HUES64 (cell line): ENCODE measurements at regions not wholly inside any gene's neighbourhood (a gene's known extent, or its start where the extent isn't known, plus 50 kb on each side); places are given as distances from the start of the nearest gene placed in this dataset.
"Not testable (repeated sequence)": the region's sequence is repeated elsewhere in the genome, so short reads cannot be mapped to it uniquely, and the experiment has no call there.

Experiments used
- H3K27ac ChIP-seq: 2 replicates; pipeline ENCODE4 v1.7.0; 2013; ENCODE audit warnings: low read depth, low read length, inconsistent platforms
- H3K27me3 ChIP-seq: 2 replicates; pipeline ENCODE4 v1.6.1; 2013; ENCODE audit warnings: mild to moderate bottlenecking, low read length; ENCODE audit not compliant: insufficient read depth
- H3K36me3 ChIP-seq: 2 replicates; pipeline ENCODE4 v1.6.1; 2013; ENCODE audit warnings: mild to moderate bottlenecking, low read length; ENCODE audit not compliant: insufficient read depth
- H3K4me1 ChIP-seq: 2 replicates; pipeline ENCODE4 v1.6.1; 2013; ENCODE audit warnings: mild to moderate bottlenecking, low read length, moderate library complexity; ENCODE audit not compliant: insufficient read depth
- H3K4me3 ChIP-seq: 2 replicates; pipeline ENCODE4 v1.5.1; 2013; ENCODE audit warnings: mild to moderate bottlenecking, low read length, moderate library complexity
- H3K9ac ChIP-seq: 2 replicates; pipeline ENCODE4 v1.6.1; 2013; ENCODE audit warnings: mild to moderate bottlenecking, low read depth, low read length
- H3K9me3 ChIP-seq: 2 replicates; pipeline ENCODE4 v1.6.1; 2013; ENCODE audit warnings: low read depth, low read length; ENCODE audit not compliant: insufficient read depth
- WGBS: fragments of 150-250, 120-280 bp; methylation state at CpG from one replicate; pipeline ENCODE4 v1.1.7; 2013; ENCODE audit warnings: missing lambda C conversion rate; 5-methylcytosine and 5-hydroxymethylcytosine counted together

DNA sequence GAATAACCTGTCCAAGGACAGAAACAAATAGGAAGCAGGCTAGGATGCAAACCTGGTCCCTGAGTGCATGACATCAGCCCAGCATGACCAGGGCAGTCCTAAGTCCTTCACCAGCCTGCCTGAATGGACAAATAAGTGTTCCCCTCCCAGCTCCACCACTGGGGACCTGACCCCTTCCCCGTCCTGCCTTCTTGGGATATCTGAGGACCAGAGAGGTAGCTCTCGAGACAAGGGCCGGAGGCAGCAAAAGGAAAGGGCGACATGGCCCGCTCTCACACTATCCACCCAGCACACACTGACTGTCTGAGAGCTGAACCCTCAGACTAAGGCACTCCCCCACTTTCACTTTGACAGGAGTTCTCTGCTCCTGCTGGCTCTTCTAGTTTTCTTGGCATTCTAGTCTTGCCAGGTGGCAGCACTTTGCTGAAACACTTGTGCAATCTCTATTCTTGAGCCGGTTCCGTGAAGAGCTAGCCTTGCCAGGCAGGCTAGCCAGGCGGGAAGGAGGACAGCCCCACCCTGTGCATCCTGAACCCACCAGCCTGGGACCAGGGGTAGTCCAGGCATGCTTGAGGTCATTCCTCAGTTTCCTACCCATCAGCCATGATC, 251.1 kb upstream of the RAB4A start:
- WGBS: 90% methylated on average over 8 of the region's 8 CpGs
- H3K9me3 ChIP-seq: no peaks in the 10 kb centered on the region
- H3K4me3 ChIP-seq: no peak overlapping the region
- no peak overlapping the region for H3K27ac ChIP-seq
- peaks cover 7% of the 10 kb centered on the region; the same call in 1 of the 2 replicates for H3K4me1 ChIP-seq
- H3K36me3 ChIP-seq: no peaks in the 10 kb centered on the region
- no peak overlapping the region for H3K9ac ChIP-seq
- H3K27me3 ChIP-seq: no peaks in the 10 kb centered on the region

- not testable (repeated sequence) for H3K36me3 ChIP-seq, H3K4me3 ChIP-seq, H3K27me3 ChIP-seq, H3K9me3 ChIP-seq, H3K27ac ChIP-seq, H3K9ac ChIP-seq
- 100% methylated on average over 1 of the region's 1 CpG for WGBS
- H3K4me1 ChIP-seq: peaks cover 17% of the 10 kb centered on the region; the same call in 1 of the 2 replicates
Measured at GRCh38 chr1:229021034-229021433, 249.9 kb upstream of the RAB4A start.

- H3K4me1 ChIP-seq: peaks cover 33% of the 10 kb centered on the region
- H3K27ac ChIP-seq: no peak overlapping the region
- no peaks in the 10 kb centered on the region for H3K9me3 ChIP-seq
- H3K4me3 ChIP-seq: no peak overlapping the region
- no peaks in the 10 kb centered on the region for H3K27me3 ChIP-seq
- H3K9ac ChIP-seq: no peak overlapping the region
- 79% methylated on average over 8 of the region's 8 CpGs for WGBS
- no peaks in the 10 kb centered on the region for H3K36me3 ChIP-seq
Measured at GRCh38 chr1:229022595-229023333, 248.1 kb upstream of the RAB4A start.

GRCh38 chr1:229023651-229024300, 247.1 kb upstream of the RAB4A start:
- Histone ChIP-seq H3K36me3 (no peaks in the 10 kb centered on the region), H3K9ac (no peak overlapping the region), H3K27ac (no peak overlapping the region), H3K27me3 (no peaks in the 10 kb centered on the region), H3K9me3 (no peaks in the 10 kb centered on the region), H3K4me3 (no peak overlapping the region), H3K4me1 (peaks cover 38% of the 10 kb centered on the region)
- 91% methylated on average over 11 of the region's 11 CpGs for WGBS

GRCh38 chr1:229024528-229025130, 246.3 kb upstream of the RAB4A start:
- H3K4me3 ChIP-seq: no peak overlapping the region
- H3K9me3 ChIP-seq: no peaks in the 10 kb centered on the region
- H3K4me1 ChIP-seq: peaks cover 46% of the 10 kb centered on the region
- H3K9ac ChIP-seq: no peak overlapping the region
- no peaks in the 10 kb centered on the region for H3K27me3 ChIP-seq
- H3K27ac ChIP-seq: no peak overlapping the region
- H3K36me3 ChIP-seq: no peaks in the 10 kb centered on the region
- 92% methylated on average over 13 of the region's 13 CpGs for WGBS

GRCh38 chr1:229025576-229025975, 245.3 kb upstream of the RAB4A start:
- WGBS: 88% methylated on average over 2 of the region's 2 CpGs
- Histone ChIP-seq H3K4me3 (no peak overlapping the region), H3K27ac (no peak overlapping the region), H3K9ac (no peak overlapping the region), H3K9me3 (no peaks in the 10 kb centered on the region), H3K27me3 (no peaks in the 10 kb centered on the region), H3K36me3 (no peaks in the 10 kb centered on the region), H3K4me1 (peaks cover 48% of the 10 kb centered on the region)

DNA sequence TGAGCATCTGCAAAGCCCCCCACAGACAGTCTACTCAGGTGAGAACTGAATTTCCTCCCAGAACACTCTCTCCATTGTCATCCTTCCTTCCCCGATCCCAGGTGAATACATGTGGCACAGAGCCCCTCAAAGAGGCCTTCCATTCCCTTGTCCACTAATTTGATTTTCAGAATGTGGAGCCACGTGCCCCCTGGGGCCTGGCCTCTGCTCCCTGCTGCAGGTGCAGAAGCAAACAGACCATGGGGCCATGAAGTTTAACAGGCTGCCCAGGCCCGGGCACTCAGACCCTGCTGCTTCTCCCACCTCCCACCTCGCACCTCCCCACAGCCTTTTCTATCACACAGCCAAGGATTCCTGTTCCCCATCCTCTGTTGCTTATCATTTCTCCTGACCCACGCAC, 243.8 kb upstream of the RAB4A start:
- WGBS: 33% methylated on average over 5 of the region's 5 CpGs
- H3K36me3 ChIP-seq: no peaks in the 10 kb centered on the region
- no peaks in the 10 kb centered on the region for H3K9me3 ChIP-seq
- peak overlapping the region; percentile 12 for H3K4me3 ChIP-seq
- H3K4me1 ChIP-seq: peaks cover 49% of the 10 kb centered on the region
- H3K9ac ChIP-seq: 0 out of 2 replicates have a peak overlapping the region, but pooled peaks have one; percentile 29
- peak overlapping the region; percentile 68; the same call in 1 of the 2 replicates for H3K27ac ChIP-seq
- H3K27me3 ChIP-seq: no peaks in the 10 kb centered on the region

DNA sequence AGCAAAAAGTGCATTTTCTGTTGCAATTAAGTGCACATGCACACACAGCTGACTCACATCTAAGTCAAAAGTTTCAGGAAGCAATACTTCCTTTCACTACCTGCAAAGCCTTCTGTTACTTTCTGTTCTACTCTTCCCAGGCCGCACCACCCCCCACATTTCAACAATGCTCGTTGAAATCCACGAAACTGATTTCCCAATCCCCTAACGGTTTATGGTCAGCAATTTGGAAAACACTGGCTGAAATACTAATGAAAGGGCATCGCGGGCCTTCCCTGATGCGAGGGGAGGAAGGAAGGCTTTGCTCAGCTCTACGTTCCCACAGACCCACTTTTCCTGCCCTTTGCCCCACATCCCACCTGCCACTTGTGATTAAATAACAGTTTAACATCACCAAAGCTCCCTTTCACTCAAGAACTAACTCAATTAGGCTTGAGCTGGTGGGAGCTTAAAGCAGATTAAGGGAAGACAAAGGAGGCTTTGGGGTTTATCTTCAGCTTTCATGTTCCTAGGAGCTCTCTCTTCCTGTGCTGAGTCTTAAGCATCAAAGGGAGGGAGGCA, 243.2 kb upstream of the RAB4A start:
- H3K36me3 ChIP-seq: no peaks in the 10 kb centered on the region
- no peaks in the 10 kb centered on the region for H3K27me3 ChIP-seq
- no peaks in the 10 kb centered on the region for H3K9me3 ChIP-seq
- H3K4me1 ChIP-seq: peaks cover 48% of the 10 kb centered on the region
- 6% methylated on average over 8 of the region's 8 CpGs for WGBS
- peak overlapping the region; percentile 29; the same call in 1 of the 2 replicates for H3K9ac ChIP-seq
- peak overlapping the region; percentile 12 for H3K4me3 ChIP-seq
- peak overlapping the region; percentile 68; the same call in 1 of the 2 replicates for H3K27ac ChIP-seq

DNA sequence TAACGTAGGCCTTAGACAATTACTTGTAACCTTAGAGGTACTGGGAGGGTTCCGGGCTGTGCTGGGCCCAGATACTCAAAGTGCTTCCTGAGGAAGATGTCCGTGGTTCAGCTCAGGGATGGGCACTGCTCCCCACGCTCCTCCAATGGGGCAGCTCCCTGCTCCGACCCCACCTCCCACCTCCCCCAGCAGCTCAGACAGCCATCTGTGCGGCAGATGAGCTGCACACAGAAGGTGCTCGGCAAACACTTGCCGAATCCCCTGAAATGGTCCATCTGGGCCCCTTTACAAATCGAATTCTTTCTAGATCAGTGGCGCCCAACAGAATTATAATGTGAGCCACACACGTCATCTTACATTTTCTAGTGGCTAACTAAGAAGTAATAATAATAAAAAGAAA, 242.4 kb upstream of the RAB4A start:
- H3K9ac ChIP-seq: no peak overlapping the region
- no peaks in the 10 kb centered on the region for H3K36me3 ChIP-seq
- peaks cover 47% of the 10 kb centered on the region for H3K4me1 ChIP-seq
- H3K4me3 ChIP-seq: no peak overlapping the region
- H3K9me3 ChIP-seq: no peaks in the 10 kb centered on the region
- WGBS: 63% methylated on average over 11 of the region's 11 CpGs
- no peaks in the 10 kb centered on the region for H3K27me3 ChIP-seq
- H3K27ac ChIP-seq: 0 out of 2 replicates have a peak overlapping the region, but pooled peaks have one; percentile 14

DNA sequence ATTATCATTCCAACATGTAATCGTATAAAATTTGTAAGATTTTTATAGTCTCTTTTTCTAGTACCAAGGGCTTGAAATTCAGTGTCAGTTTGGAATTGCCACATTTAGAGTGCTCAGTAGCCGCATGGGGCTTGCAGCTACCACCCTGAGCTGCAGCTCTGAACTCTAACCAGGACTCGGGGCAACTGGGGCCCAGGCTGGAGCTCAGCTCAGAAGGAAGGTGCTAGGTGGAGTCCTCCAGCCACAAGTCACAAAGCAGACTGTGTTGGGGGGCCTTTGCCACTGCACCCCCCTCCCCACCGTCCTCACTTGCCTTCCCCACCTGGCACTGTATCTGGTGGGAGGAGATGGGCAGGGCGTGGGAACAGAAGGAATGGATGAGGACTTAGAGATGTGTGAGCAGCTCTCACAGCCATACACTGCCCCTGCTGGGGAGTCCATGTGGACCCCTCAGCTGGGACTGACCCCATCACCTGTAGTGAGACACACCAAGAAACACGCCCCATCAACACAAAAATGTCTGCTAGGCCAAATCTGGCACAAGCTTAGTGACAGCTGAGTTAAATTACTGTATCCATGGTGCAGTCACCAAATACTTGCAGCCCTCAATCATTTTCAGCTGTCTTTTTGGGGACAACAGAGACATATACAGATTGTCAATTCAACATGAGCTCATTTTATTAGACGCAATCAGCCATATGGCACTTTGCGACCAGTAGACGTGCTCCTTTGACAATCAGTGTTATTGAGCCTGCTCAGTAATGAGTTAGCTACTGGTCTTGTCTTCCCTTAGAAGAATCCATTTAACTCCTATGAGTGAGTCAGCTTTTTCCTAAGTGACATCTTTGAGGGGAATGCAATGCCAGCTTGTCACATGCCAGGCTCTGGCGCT, 241.7 kb upstream of the RAB4A start:
- 93% methylated on average over 9 of the region's 10 CpGs for WGBS
- Histone ChIP-seq H3K4me3 (no peak overlapping the region), H3K9ac (no peak overlapping the region), H3K9me3 (no peaks in the 10 kb centered on the region), H3K4me1 (peaks cover 47% of the 10 kb centered on the region), H3K27me3 (no peaks in the 10 kb centered on the region), H3K36me3 (no peaks in the 10 kb centered on the region), H3K27ac (no peak overlapping the region)
